Activated naive CD4-positive, alpha-beta T cell treated with anti-CD3 and anti-CD28 coated beads, Interleukin-2, amount 10 ng/mL, durations not matched to agents 7 days and 5 days (primary cell): ENCODE measurements at regions not wholly inside any gene's neighbourhood (a gene's known extent, or its start where the extent isn't known, plus 50 kb on each side); places are given as distances from the start of the nearest gene placed in this dataset.

Source experiments
- CTCF ChIA-PET: fragments of 350-600 bp; sonication (Branson Sonifier 250); formaldehyde crosslinking; loops from one replicate; lab custom pipeline; 2021; ENCODE audit warnings: antibody characterized with exemption; lab: Charles Lee
- DNase-seq: peaks from one replicate; pipeline ENCODE4 v3.0.0-alpha.2; 2020
- H3K27ac Mint-ChIP-seq: one replicate; pipeline ENCODE4 v1.8.0; 2021; ENCODE audit warnings: mild to moderate bottlenecking, moderate library complexity, mixed read lengths
- H3K27me3 Mint-ChIP-seq: one replicate; pipeline ENCODE4 v1.8.0; 2021; ENCODE audit warnings: mild to moderate bottlenecking, mixed read lengths
- H3K36me3 Mint-ChIP-seq: one replicate; pipeline ENCODE4 v1.8.0; 2021; ENCODE audit warnings: mixed read lengths
- H3K4me1 Mint-ChIP-seq: one replicate; pipeline ENCODE4 v1.8.0; 2021; ENCODE audit warnings: mixed read lengths
- H3K4me3 Mint-ChIP-seq: one replicate; pipeline ENCODE4 v1.8.0; 2021; ENCODE audit warnings: mild to moderate bottlenecking, moderate library complexity, mixed read lengths
- H3K9me3 Mint-ChIP-seq: one replicate; pipeline ENCODE4 v1.8.0; 2021; ENCODE audit warnings: mixed read lengths

DNA sequence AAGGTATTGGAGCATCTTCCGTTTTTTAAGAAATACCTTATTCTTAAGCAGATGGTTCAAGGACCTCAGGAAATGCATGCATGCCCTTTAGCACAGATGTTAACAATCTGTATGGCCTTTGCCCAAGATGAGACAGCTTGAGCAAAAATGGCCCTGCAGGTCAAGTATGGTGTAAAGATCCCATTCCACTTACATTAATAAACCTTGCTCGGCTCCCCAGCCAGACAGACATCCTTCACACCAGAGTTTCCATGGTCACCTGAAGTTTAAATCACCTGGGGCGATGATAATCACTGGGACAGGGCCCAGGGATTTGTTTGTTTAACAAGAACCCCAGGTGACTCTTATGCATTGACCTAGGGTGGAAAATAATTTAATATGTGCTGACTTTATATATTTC is 287.0 kb upstream of the NOCT start:
- no peaks in the 10 kb centered on the region for H3K4me1 Mint-ChIP-seq
- H3K4me3 Mint-ChIP-seq, result no peak overlapping the region
- no peaks in the 10 kb centered on the region for H3K9me3 Mint-ChIP-seq
- no peak for DNase-seq
- peaks cover 3% of the 10 kb centered on the region for H3K27me3 Mint-ChIP-seq
- CTCF ChIA-PET, result interaction anchor here (1.0 kb wide), 1 partner anchor 9 kb away, joined by 3 read pairs; no protein-coding TSS in a partner anchor
- no peak overlapping the region for H3K27ac Mint-ChIP-seq
- no peaks in the 10 kb centered on the region for H3K36me3 Mint-ChIP-seq

DNA sequence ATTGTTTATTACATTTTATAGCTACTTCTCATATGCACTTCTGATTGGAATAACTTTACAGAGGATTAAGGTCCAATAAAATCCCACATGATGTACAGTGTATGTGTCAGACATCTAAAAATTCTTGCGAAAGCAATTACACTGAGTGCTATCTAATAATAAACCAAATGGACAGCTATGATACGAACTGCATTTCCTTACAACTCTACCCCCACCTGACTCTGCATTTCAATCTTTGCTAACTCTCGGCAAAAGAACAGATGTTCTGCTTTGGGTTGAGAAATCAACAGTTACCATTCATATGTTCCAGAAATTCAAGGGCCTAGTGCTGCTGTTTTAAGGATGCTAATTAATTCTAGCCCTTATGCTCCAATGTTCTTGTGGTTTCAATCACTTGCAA is 287.9 kb upstream of the NOCT start:
- no peak overlapping the region for H3K4me3 Mint-ChIP-seq
- peaks cover 3% of the 10 kb centered on the region for H3K27me3 Mint-ChIP-seq
- CTCF ChIA-PET, result no interaction called here
- no peaks in the 10 kb centered on the region for H3K4me1 Mint-ChIP-seq
- no peaks in the 10 kb centered on the region for H3K36me3 Mint-ChIP-seq
- H3K27ac Mint-ChIP-seq, result no peak overlapping the region
- no peaks in the 10 kb centered on the region for H3K9me3 Mint-ChIP-seq
- no peak for DNase-seq

DNA sequence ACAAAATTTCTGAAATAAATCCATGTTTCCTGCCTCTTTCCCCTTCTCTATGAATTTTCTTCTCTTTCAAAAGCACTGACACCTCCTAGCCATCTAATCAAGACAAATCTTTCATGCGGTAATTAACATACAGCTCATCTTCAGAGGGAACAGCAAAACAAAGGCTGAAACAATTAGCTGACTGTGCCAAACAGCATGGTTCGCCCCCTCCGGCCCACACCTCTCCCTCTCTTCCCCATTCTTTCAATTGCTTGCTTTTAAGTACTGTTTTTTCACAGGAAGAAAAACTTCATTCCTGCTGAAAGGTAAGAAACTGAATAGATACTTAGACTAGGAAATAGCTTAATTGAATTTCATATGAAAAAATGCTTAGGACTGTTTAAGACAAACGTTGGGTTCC is 291.1 kb upstream of the NOCT start:
- CTCF ChIA-PET, result no interaction called here
- H3K27ac Mint-ChIP-seq, result no peak overlapping the region
- no peaks in the 10 kb centered on the region for H3K9me3 Mint-ChIP-seq
- peaks cover 3% of the 10 kb centered on the region for H3K27me3 Mint-ChIP-seq
- no peaks in the 10 kb centered on the region for H3K36me3 Mint-ChIP-seq
- H3K4me3 Mint-ChIP-seq, result no peak overlapping the region
- no peak for DNase-seq
- H3K4me1 Mint-ChIP-seq, result no peaks in the 10 kb centered on the region

DNA sequence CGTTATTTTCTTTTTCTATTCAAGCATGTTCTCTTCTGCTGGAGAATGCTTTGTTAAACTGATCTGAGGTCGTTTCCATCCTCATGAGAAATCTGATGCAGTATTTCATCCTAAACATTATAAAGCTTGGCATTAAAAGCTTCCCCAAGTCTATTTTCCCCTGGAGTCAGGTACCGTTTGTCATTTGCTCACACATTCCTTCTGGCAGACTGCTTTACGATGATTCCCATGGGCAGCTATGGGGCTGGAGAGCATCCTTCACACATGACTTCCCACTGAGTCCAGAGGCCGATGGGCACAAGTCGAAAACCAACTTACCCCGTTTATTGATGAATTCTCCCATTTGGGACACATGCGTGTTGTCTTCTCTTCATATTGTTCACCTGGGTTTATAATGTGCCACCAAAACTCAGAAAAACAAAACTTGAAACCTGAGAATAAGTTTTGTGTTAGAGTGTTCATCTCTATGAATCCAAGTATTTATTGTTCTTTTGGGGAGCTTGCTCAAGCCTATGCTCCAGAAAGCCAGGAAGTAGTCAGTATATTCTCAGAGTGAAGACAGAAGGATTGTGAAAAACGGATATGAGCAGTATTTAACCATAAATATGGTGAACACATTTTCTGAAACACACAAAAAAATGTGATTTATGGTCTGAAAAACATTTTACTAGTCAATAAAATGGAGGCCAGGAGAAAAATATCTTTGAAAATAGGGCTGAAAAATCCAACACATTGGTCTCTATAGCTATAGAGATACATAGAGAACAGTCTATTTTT is 298.8 kb upstream of the NOCT start:
- no peak overlapping the region for H3K27ac Mint-ChIP-seq
- no peak for DNase-seq
- no peaks in the 10 kb centered on the region for H3K9me3 Mint-ChIP-seq
- no peaks in the 10 kb centered on the region for H3K4me1 Mint-ChIP-seq
- no peaks in the 10 kb centered on the region for H3K27me3 Mint-ChIP-seq
- no peaks in the 10 kb centered on the region for H3K36me3 Mint-ChIP-seq
- CTCF ChIA-PET, result no interaction called here
- no peak overlapping the region for H3K4me3 Mint-ChIP-seq

DNA sequence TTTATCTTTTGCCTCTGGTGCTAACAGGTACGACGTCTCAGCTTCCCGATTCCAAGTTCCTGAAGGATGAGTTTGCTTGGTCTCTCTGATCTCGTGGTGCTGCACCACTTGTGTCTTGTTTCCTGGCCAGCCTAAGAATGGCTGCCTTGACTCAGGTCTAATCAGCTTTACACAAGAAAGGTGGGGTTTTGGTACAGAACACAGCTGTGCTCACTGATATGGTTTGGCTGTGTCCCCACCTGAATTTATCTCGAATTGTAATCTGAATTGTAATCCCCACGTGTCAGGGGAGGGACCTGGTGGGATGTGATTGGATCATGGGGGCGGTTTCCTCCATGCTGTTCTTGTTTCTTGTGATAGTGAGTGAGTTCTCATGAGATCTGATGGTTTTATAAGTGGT is 305.3 kb upstream of the NOCT start:
- Mint-ChIP-seq H3K27ac (no peak overlapping the region), H3K4me1 (no peaks in the 10 kb centered on the region), H3K27me3 (no peaks in the 10 kb centered on the region), H3K9me3 (no peaks in the 10 kb centered on the region), H3K4me3 (no peak overlapping the region), H3K36me3 (no peaks in the 10 kb centered on the region)
- no peak for DNase-seq
- CTCF ChIA-PET, result no interaction called here

DNA sequence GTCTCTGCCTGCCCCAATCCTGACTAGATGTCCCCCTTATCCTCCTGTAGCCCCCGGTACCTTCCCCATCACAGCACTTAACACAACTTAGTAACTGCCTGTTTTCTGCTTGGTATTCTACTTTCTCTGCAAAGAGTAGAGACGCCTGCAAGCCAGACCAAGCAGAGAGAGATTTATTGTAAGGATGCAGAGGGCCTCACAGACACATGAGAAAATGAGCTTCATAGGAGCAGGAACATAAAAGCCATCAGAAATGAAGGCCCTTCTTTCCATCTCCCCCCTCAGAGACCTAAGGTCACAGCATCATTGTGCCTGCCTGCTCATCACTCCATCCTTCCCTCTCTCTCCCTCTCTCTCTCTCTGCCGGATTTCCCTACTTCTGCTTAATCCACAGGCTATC is 305.7 kb upstream of the NOCT start:
- CTCF ChIA-PET, result no interaction called here
- no peak for DNase-seq
- Mint-ChIP-seq H3K9me3 (no peaks in the 10 kb centered on the region), H3K36me3 (no peaks in the 10 kb centered on the region), H3K4me3 (no peak overlapping the region), H3K4me1 (no peaks in the 10 kb centered on the region), H3K27me3 (no peaks in the 10 kb centered on the region), H3K27ac (no peak overlapping the region)

DNA sequence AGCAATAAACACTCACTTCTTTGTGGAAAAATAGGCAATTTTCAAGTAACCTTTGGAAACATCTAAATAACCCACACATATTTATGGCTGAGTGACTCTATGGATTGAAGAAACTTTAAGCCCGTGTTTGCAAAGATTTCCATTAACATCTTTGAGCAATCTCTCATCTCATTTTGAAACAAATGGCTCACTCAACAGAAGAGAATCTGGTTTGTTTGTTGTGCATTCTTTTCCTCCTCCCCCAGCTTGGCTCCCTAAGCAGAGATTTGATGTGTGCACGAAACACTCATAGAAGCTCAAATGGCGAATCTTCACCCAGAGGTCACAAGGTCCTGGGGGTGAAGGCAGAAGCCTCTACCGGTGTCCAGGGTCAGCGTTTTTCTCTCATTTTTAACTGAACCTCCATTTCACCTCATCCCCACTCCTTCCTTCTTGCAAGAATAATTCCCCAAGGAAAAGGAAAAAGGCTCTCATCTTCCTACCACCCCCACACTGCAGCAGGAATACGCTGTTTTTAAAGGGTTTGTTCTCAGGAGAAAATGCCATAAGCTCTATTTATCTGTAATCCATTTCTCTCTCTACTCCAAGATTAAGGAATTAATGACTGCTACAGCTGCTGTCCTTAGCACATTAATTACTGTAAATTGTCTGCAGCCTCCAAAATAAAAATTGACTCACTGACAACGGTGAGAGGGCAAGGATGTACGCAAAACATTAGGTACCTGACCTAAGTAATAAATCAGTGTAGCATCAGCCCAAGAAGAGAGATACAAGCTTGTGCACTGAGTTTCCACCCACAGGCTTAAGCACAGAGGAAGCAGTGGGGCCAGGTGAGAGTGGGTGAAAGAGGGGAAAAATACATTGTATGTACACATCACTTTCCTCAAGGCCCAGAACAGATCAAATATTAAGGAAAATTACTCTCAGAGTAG is 307.6 kb upstream of the NOCT start:
- no peaks in the 10 kb centered on the region for H3K4me1 Mint-ChIP-seq
- CTCF ChIA-PET, result no interaction called here
- H3K27me3 Mint-ChIP-seq, result no peaks in the 10 kb centered on the region
- H3K9me3 Mint-ChIP-seq, result no peaks in the 10 kb centered on the region
- H3K27ac Mint-ChIP-seq, result no peak overlapping the region
- no peak overlapping the region for H3K4me3 Mint-ChIP-seq
- H3K36me3 Mint-ChIP-seq, result no peaks in the 10 kb centered on the region
- no peak for DNase-seq

DNA sequence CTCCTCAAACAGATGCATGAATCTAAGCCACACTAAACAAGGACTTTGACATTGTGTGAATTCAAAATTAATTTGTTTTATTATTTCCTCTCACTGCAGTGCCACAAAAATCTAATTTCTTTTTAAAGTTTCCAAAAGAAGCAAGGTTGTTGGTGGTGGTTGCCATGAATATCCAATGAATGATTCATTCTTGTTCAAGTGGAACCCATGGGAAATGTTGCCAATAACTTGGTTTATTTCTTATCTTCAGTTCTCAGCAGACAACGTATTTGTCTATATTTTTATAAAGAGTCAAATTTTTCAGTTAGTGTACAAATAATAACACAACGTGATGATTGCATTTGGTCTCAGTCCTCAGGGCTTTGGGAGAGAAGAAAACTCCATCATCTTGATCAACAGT is 309.4 kb upstream of the NOCT start:
- H3K4me3 Mint-ChIP-seq, result no peak overlapping the region
- no peak overlapping the region for H3K27ac Mint-ChIP-seq
- H3K4me1 Mint-ChIP-seq, result no peaks in the 10 kb centered on the region
- H3K36me3 Mint-ChIP-seq, result no peaks in the 10 kb centered on the region
- no peaks in the 10 kb centered on the region for H3K27me3 Mint-ChIP-seq
- H3K9me3 Mint-ChIP-seq, result no peaks in the 10 kb centered on the region
- CTCF ChIA-PET, result no interaction called here
- DNase-seq, result no peak

DNA sequence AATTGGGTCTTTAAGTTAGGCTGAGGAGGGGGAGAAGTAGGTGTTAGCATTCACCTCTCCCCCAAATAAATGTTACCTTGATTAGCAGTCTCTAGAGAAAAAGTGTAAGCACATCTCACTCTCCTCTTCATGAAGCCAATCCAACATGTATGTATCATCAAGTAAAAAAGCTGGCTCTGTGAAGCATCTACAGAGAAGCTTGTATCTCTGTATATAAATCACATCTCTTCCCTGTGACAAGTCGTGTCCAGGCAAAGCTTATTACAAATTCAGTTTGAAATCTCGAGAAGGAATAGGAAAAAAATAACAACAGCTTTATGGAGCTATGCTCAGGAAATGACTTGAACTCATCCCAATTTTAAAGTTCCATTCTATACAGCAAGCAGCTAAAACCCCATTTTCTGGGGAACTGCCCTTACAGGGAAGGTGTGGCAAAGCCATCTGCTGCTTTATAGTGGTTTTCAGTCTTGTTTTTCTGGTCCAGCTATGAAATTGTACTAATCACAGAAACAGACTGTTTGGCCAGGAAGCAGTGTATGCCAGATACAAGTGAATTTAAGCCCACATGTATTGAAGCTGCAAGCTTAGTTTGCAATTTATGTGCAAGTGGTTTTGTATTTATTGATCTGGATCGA is 313.3 kb upstream of the NOCT start:
- no peak overlapping the region for H3K27ac Mint-ChIP-seq
- no peaks in the 10 kb centered on the region for H3K4me1 Mint-ChIP-seq
- H3K9me3 Mint-ChIP-seq, result no peaks in the 10 kb centered on the region
- no peak for DNase-seq
- no peak overlapping the region for H3K4me3 Mint-ChIP-seq
- no peaks in the 10 kb centered on the region for H3K27me3 Mint-ChIP-seq
- no peaks in the 10 kb centered on the region for H3K36me3 Mint-ChIP-seq
- CTCF ChIA-PET, result interaction anchor here (0.5 to 1.1 kb wide), 2 partner anchors 236 to 335 kb away, joined by 3 to 4 read pairs; no protein-coding TSS in a partner anchor

DNA sequence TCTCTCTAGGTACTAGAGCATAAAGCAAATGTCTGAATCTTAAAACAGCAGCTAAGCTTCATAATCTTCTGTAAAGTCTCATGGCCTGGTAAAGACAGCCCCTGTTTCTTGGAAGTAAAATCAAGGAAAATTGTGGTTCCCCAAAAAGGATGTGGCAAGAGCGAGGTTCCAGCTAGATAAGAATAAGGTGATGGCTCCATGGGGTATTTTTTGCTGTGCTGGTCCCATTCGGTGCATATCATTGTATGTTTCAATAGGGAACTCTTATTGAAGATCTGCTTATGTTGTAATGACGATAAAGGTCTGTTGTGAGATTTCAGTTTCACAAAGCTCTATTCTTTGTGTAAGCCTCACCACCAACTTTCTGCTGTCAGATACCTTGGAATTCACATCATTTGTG is 316.9 kb upstream of the NOCT start:
- Mint-ChIP-seq H3K4me1 (no peaks in the 10 kb centered on the region), H3K9me3 (no peaks in the 10 kb centered on the region), H3K4me3 (no peak overlapping the region), H3K36me3 (no peaks in the 10 kb centered on the region), H3K27ac (no peak overlapping the region), H3K27me3 (no peaks in the 10 kb centered on the region)
- no peak for DNase-seq
- CTCF ChIA-PET, result no interaction called here

DNA sequence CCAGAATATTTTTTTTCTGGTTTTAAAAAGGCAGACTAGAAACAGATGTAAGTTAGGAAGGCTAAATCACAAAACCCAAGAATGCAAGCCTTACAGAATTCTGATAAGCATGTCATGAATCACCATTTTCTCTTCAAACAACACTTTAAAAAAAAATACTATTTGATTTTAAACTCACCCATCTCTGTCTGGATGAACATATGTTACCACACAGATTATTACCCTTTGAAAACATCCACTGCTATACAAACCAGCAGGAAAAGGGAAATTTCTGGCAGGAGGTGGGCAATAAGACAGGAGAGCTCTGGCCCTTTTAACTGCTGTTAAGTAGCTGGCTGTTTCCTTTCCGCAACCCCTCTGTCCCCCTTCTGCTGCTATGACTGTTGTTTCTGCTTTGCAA is 317.7 kb upstream of the NOCT start:
- DNase-seq, result no peak
- Mint-ChIP-seq H3K27ac (no peak overlapping the region), H3K4me3 (no peak overlapping the region), H3K36me3 (no peaks in the 10 kb centered on the region), H3K27me3 (no peaks in the 10 kb centered on the region), H3K4me1 (no peaks in the 10 kb centered on the region), H3K9me3 (no peaks in the 10 kb centered on the region)
- CTCF ChIA-PET, result no interaction called here

DNA sequence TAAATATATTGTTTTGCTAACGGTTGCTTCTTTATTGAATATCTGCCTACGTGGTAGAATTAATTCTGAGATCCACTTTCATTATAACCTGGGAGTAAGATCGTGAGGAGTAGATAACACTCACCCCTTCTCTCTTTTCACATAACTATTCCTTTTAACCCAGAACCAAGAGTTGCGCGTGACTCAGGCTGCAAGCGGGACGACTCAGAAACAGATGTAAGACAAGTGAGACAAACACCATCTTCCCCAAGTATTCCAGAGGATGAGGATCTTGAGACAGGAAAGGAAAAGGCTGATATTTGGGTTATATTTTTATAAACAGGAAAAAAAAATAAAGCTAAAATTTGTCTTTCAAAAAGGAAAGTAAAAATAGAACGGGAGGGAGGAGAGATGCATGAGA is 318.8 kb upstream of the NOCT start:
- CTCF ChIA-PET, result no interaction called here
- H3K4me3 Mint-ChIP-seq, result no peak overlapping the region
- no peak overlapping the region for H3K27ac Mint-ChIP-seq
- H3K9me3 Mint-ChIP-seq, result no peaks in the 10 kb centered on the region
- H3K27me3 Mint-ChIP-seq, result no peaks in the 10 kb centered on the region
- H3K36me3 Mint-ChIP-seq, result no peaks in the 10 kb centered on the region
- no peak for DNase-seq
- H3K4me1 Mint-ChIP-seq, result no peaks in the 10 kb centered on the region

DNA sequence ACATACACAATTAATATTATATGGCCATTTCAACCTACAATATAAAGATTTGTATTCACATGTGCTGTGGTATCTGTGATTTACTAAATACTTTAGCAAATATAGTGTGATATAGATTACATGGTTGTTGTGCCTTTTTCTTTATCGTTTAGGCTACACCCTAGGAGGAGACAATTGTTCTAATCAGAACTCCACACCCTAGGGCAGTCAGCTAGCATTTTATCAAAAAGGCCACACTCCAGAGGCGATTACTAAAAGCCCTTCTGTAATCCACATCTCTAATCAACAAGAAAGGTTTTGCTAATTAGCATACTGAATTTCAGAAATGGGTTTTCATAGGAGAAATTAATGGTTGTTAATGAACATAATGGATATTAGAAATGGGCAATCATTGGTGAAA is 319.5 kb upstream of the NOCT start:
- no peak for DNase-seq
- H3K4me1 Mint-ChIP-seq, result no peaks in the 10 kb centered on the region
- no peak overlapping the region for H3K4me3 Mint-ChIP-seq
- no peaks in the 10 kb centered on the region for H3K36me3 Mint-ChIP-seq
- no peaks in the 10 kb centered on the region for H3K9me3 Mint-ChIP-seq
- CTCF ChIA-PET, result interaction anchor here (1.7 kb wide), 1 partner anchor 16 kb away, joined by 5 read pairs; no protein-coding TSS in a partner anchor
- no peaks in the 10 kb centered on the region for H3K27me3 Mint-ChIP-seq
- no peak overlapping the region for H3K27ac Mint-ChIP-seq

DNA sequence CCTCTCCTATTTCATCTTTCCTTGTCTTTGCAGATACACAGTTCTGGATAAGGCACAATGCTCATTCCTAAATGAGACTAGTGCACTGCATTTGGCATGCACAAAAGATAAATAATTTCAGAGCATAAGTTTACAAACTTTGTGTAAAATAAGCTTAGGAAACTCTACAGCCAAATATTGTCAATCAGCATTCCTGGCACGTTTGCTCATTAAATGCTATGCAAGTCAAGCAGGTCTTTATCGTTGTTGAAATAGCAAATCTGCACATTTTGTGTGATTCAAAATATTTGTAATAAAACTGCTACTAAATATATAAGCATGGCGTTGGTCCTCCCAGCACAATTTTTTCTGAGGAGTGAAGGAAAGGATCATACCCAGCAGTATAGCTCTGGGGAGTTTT is 322.1 kb upstream of the NOCT start:
- H3K4me3 Mint-ChIP-seq, result no peak overlapping the region
- no peaks in the 10 kb centered on the region for H3K27me3 Mint-ChIP-seq
- H3K27ac Mint-ChIP-seq, result no peak overlapping the region
- no peaks in the 10 kb centered on the region for H3K36me3 Mint-ChIP-seq
- no peak for DNase-seq
- CTCF ChIA-PET, result no interaction called here
- H3K4me1 Mint-ChIP-seq, result no peaks in the 10 kb centered on the region
- H3K9me3 Mint-ChIP-seq, result no peaks in the 10 kb centered on the region
